Endothelial cell of umbilical vein (primary cell): ENCODE measurements at regions not wholly inside any gene's neighbourhood (a gene's known extent, or its start where the extent isn't known, plus 50 kb on each side); places are given as distances from the start of the nearest gene placed in this dataset.

Experiments used
- BruUV-seq: library from RNA; stranded (reverse); fragments of 400-500 nt; replicated peaks from 2 replicates; lab custom pipeline; 2021; lab: Mats Ljungman, UMichigan
- CTCF ChIA-PET: fragments of 300-600, 350-600 bp; sonication (Branson Sonifier 250); formaldehyde crosslinking; loops from one replicate; lab custom pipeline; 2021; ENCODE audit warnings: antibody characterized with exemption, inconsistent platforms; lab: Charles Lee
- POLR2A ChIA-PET: fragments of 300-600, 350-600 bp; sonication (Branson Sonifier 250); formaldehyde crosslinking; loops from one replicate; lab custom pipeline; 2021; ENCODE audit warnings: antibody characterized with exemption, inconsistent platforms; lab: Charles Lee
- DNase-seq: peaks from one replicate; pipeline ENCODE4 v3.0.0-alpha.2; 2011; ENCODE audit warnings: low read depth, low spot score
- FAIRE-seq: peaks from 2 replicates; lab custom pipeline; 2011; peaks lifted over from hg19 to GRCh38; lab: Jason Lieb, UNC
- H2AFZ ChIP-seq: 2 replicates; pipeline ENCODE4 v1.6.0; 2012; ENCODE audit warnings: low read depth, low read length, control low read depth, inconsistent platforms
- H3K27ac ChIP-seq: 2 replicates; pipeline ENCODE4 v1.5.1; 2011; ENCODE audit warnings: low read depth, mild to moderate bottlenecking, control low read depth, low read length, moderate library complexity; ENCODE audit not compliant: insufficient read depth
- H3K27me3 ChIP-seq, 2 experiments: 2 replicates each; pipeline versions ENCODE4 v1.6.0 to v1.6.1; 2011; ENCODE audit warnings: low read length in 2 of 2, mixed read lengths in 1 of 2; ENCODE audit not compliant: control insufficient read depth in 2 of 2, insufficient read depth in 2 of 2
- H3K36me3 ChIP-seq, 2 experiments: 2 replicates in 1 of 2; 3 replicates in 1 of 2; pipeline ENCODE4 v1.5.1; 2011; ENCODE audit warnings: low read length in 2 of 2, mild to moderate bottlenecking in 1 of 2, moderate library complexity in 1 of 2; ENCODE audit not compliant: control insufficient read depth in 2 of 2, insufficient read depth in 2 of 2; ENCODE audit errors: extremely low read depth in 1 of 2
- H3K4me1 ChIP-seq: 3 replicates; pipeline ENCODE4 v1.5.1; 2011; ENCODE audit warnings: mild to moderate bottlenecking, low read length; ENCODE audit not compliant: control insufficient read depth, insufficient read depth; ENCODE audit errors: extremely low read depth
- H3K4me2 ChIP-seq: 2 replicates; pipeline ENCODE4 v1.6.1; 2011; ENCODE audit warnings: low read length, control low read depth, mixed read lengths; ENCODE audit not compliant: insufficient read depth
- H3K4me3 ChIP-seq, 3 experiments: fragments of 200-600 bp in 1 of 3; sonication (generic), shearing (Covaris generic) in 1 of 3; replicated peaks in 1 of 3; 2 replicates each; pipeline ENCODE4 v1.5.1; 2011 to 2016; ENCODE audit warnings: control low read depth in 3 of 3, low read length in 3 of 3, mild to moderate bottlenecking in 2 of 3, inconsistent platforms in 1 of 3, low read depth in 1 of 3, moderate library complexity in 1 of 3; ENCODE audit not compliant: insufficient read depth in 1 of 3
- H3K79me2 ChIP-seq: 2 replicates; pipeline ENCODE4 v1.6.0; 2012; ENCODE audit warnings: low read length, inconsistent platforms; ENCODE audit not compliant: control insufficient read depth, insufficient read depth
- H3K9ac ChIP-seq: replicated peaks from 2 replicates; pipeline ENCODE3; 2011; ENCODE audit warnings: low read length, control low read depth; ENCODE audit not compliant: insufficient read depth; ENCODE audit errors: extremely low read depth
- H3K9me1 ChIP-seq: replicated peaks from 3 replicates; pipeline ENCODE4 v1.6.0; 2011; ENCODE audit warnings: mild to moderate bottlenecking, low read length; ENCODE audit not compliant: control insufficient read depth, insufficient read depth; ENCODE audit errors: extremely low read depth
- H3K9me3 ChIP-seq: replicated peaks from 2 replicates; pipeline ENCODE4 v1.5.1; 2012; ENCODE audit warnings: low read length, inconsistent platforms; ENCODE audit not compliant: control insufficient read depth, insufficient read depth
- H4K20me1 ChIP-seq: replicated peaks from 2 replicates; pipeline ENCODE3; 2011; ENCODE audit warnings: mild to moderate bottlenecking, low read length; ENCODE audit not compliant: control insufficient read depth, insufficient read depth; ENCODE audit errors: extremely low read depth
- CTCF ChIP-seq, 2 donors: IDR thresholded peaks; 1 replicate in 1 of 2; 2 replicates in 1 of 2; pipeline ENCODE4 v1.5.1; 2011; ENCODE audit warnings: low read length in 2 of 2, mild to moderate bottlenecking in 2 of 2, moderate library complexity in 2 of 2, control low read depth in 1 of 2, inconsistent platforms in 1 of 2, low read depth in 1 of 2; ENCODE audit not compliant: insufficient read depth in 1 of 2; ENCODE audit errors: extremely low read depth in 1 of 2
- EZH2 ChIP-seq: IDR thresholded peaks from 2 replicates; pipeline ENCODE4 v1.6.1; 2012; ENCODE audit warnings: borderline replicate concordance, low read depth, mild to moderate bottlenecking, moderate library complexity, low read length, inconsistent platforms; ENCODE audit not compliant: severe bottlenecking
- FOS ChIP-seq: IDR thresholded peaks from 2 replicates; pipeline ENCODE4 v1.6.1; 2011; ENCODE audit warnings: mild to moderate bottlenecking, low read length, moderate library complexity, borderline replicate concordance; ENCODE audit not compliant: insufficient read depth
- GATA2 ChIP-seq: IDR thresholded peaks from 2 replicates; pipeline ENCODE4 v1.7.0; 2011; ENCODE audit warnings: low read depth, mild to moderate bottlenecking, moderate library complexity, mixed read lengths, low read length; ENCODE audit not compliant: insufficient read length, insufficient read depth
- JUN ChIP-seq: IDR thresholded peaks from 2 replicates; pipeline ENCODE4 v1.6.1; 2011; ENCODE audit warnings: borderline replicate concordance, low read depth; ENCODE audit not compliant: insufficient read length, insufficient read depth
- MYC ChIP-seq: IDR thresholded peaks from one replicate; pipeline ENCODE4 v1.6.1; 2011; ENCODE audit warnings: mild to moderate bottlenecking, low read depth, low read length
- POLR2A ChIP-seq: IDR thresholded peaks from 2 replicates; pipeline ENCODE4 v1.6.1; 2012; ENCODE audit warnings: low read depth, mild to moderate bottlenecking, control low read depth, low read length
- POLR2AphosphoS5 ChIP-seq: IDR thresholded peaks from 2 replicates; pipeline ENCODE4 v1.6.1; 2012; ENCODE audit warnings: low read depth, mild to moderate bottlenecking, control low read depth, low read length, moderate library complexity; ENCODE audit not compliant: insufficient read depth
- dilution Hi-C: fragments of 300-500 bp; cut with MboI; formaldehyde crosslinking; loops from one replicate; pipeline ENCODE4 v1.15.0; 2019; ENCODE audit warnings: low sequenced_read_pairs; ENCODE audit not compliant: extremely low pct_ligation_motif_present
- intact Hi-C: fragments of 100-400 bp; cut with micrococcal nuclease; formaldehyde crosslinking; loops from one replicate; pipeline ENCODE4 v1.10.0; 2022
- TF ChIP-seq, protein P1 (sequence below): IDR thresholded peaks from 2 replicates; pipeline ENCODE4 v1.6.1; 2011; ENCODE audit not compliant: insufficient read depth, insufficient read length

DNA sequence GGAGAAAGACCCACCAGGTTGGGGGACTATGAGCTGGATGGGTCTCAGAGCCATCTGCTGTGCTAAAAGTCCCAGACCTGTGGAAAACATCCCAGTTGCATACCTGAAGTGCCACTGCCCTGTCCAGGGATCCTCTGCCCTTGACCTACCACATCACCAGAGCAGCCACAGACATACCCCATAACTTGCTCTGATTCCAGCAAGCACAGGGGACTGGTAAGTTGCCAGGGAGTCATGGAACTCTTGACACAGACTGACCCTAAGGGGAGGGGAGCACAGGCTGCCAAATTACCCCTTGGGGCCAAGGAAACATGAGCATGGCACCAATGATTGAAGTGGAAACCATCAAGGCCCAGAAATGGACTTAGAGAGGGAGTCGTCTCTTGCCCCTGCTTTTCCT is 1335.1 kb upstream of the ALCAM start:
- Histone ChIP-seq H2AFZ (no peak overlapping the region), H3K9me1 (no peaks in the 10 kb centered on the region), H3K36me3 (no peaks in the 10 kb centered on the region), H3K4me1 (no peaks in the 10 kb centered on the region), H3K9ac (no peak overlapping the region), H3K4me2 (no peak overlapping the region), H3K9me3 (no peaks in the 10 kb centered on the region), H3K27me3 (no peaks in the 10 kb centered on the region), H4K20me1 (no peaks in the 10 kb centered on the region), H3K27ac (no peak overlapping the region), H3K4me3 (no peak overlapping the region), H3K79me2 (no peaks in the 10 kb centered on the region)
- no TSS peak for BruUV-seq
- CTCF ChIA-PET = no interaction called here
- POLR2A ChIA-PET = no interaction called here
- dilution Hi-C loops = no loop called here
- intact Hi-C loops = no loop called here
- TF ChIP-seq MYC = no peak
- TF ChIP-seq POLR2AphosphoS5 = no peak
- TF ChIP-seq GATA2 = no peak
- no peak for TF ChIP-seq CTCF (IDR thresholded peaks at IDR 0.05; ENCODE audit: extremely low read depth in 1 of 2, insufficient read depth in 1 of 2, low read depth in 1 of 2, low read length in 2 of 2)
- no peak for TF ChIP-seq POLR2A
- TF ChIP-seq JUN = no peak
- TF ChIP-seq EZH2 = no peak
- no peak for TF ChIP-seq FOS
- TF ChIP-seq, protein P1, sequence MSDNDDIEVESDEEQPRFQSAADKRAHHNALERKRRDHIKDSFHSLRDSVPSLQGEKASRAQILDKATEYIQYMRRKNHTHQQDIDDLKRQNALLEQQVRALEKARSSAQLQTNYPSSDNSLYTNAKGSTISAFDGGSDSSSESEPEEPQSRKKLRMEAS = no peak
- FAIRE-seq (no peak), DNase-seq (no peak)
